T1000 (cell line): ENCODE measurements at regions not wholly inside any gene's neighbourhood (a gene's known extent, or its start where the extent isn't known, plus 50 kb on each side); places are given as distances from the start of the nearest gene placed in this dataset.

ENCODE experiments used
- DNase-seq: peaks from one replicate; lab custom pipeline; 2025; ENCODE audit warnings: mixed read lengths; lab: John Stamatoyannopoulos, UW

DNA sequence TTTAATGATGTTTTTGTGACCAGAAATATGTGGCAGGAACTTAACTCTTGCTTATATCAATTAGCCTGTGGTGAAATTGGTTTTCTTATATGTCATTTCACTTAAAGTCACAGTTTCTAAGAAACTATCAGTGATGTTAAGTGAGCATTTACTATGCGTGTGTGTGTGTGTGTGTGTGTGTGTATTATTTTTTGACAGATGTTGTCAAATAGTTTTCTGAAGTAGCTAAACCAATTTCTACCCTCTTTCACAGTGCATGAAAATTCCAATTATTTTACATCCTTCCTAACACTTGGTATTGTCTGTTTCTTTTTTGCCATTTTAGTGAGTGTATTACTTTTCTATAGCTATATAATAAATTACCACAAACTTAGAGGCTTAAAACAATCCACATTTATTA, 122.1 kb upstream of the CAND1 start:
- DNase-seq = no peak

DNA sequence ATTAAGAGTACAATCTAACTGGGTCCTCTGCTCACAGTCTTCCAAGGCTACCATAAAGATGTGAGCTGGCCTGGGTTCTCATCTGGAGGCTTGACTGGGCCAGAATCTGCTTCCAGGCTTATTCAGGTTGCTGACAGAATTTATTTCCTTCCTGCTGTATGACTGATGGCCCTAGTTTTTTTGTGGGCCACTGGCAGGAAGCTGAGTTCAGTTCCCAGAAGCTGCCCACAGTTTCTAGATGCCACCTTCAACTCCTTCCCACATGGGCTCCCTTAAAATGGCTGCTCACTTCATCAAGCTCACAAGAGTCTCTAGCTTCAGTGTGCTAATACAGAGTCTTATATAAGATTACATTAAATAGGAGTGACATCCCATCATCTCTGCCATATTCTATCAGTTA, 121.7 kb upstream of the CAND1 start:
- no peak for DNase-seq

DNA sequence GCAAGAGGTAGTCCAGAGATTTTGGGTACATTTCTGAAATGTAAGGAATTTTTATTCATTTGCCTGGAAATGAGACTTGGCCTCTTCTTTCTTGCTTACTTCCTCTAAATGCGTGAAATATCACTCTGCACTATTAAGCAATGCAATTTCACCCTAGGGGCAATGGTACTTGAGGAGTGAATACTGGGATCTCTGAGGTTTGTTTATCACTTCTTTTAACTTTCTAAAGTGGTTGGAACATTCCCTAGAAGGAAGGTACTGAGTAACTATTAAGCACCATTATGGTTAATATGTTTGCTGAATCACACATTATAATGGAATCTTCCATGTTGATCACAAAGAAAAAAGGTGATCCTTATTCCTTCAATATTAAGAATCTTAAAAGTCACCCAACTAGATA, 120.9 kb upstream of the CAND1 start:
- no peak for DNase-seq

DNA sequence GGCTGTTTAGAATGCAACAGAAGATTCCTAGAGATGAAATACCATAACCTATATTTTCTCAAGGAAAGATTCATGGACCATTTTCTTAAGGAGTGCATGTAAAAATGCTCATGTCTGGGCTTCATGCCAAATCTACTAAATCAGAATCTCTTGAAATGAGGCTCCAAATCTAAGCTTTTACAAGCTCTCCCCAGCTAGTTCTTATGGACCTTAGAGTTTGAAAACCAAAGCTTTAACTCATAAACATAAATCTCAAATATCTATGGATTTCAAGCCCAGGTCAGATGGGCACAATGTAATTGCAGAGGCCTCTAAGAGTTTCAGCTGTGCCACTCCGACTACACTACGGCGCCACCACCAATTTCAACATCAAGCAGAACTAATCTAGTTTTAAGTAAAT, 117.3 kb upstream of the CAND1 start:
- no peak for DNase-seq

DNA sequence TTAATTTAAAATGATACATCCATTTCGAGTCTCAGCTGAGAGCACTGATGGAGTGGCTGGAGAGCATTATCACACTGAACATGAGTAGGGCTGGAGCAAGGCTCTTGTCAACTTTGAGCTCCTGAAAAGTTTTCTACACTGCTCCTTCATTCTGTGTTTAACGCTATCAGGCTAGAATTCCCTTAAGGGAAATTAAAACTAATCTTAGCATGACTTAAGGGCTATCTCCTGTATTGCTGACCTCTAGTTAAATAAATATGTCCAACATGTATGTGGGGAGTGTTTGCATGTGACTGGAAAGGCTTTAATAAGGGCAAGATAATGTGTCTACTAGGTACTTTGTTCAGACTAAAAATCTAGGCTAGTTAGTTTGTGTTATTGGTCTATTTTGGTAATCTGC, 116.7 kb upstream of the CAND1 start:
- no peak for DNase-seq

DNA sequence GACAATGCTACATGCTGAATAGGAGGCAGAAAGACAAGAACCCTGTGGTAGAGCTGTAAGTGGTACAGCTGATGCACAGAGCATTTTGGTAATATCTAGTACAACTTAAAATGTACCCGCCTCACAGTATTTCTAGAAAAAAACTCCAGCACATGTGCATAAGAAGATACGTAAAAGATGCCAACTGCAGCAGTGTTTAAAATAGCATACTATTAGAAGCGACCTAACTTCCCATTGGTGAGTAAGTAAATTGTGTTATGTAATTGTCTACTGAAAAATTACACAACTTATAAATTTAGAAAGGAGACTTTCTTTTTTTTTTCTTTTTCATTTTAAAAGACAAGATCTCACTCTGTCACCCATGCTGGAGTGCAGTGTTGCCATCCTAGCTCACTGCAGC, 114.3 kb upstream of the CAND1 start:
- DNase-seq = no peak

DNA sequence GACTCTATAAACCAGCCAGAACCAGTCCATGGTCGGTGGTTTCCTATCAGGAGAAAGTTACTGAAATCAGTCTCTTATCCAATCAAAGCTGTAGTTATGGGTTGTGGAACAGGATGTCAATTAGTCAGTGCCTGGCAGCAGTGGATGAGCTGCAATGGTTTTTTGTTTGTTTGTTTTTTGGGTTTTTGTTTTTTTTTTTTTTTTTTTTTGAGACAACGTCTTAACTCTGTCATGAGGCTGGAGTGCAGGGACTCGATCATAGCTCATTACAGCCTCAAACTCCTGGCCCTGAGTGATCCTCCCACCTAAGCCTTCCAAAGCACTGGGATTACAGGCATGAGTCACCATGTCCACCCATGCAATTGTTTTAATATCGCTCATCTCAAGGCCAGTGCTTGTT, 113.3 kb upstream of the CAND1 start:
- no peak for DNase-seq

DNA sequence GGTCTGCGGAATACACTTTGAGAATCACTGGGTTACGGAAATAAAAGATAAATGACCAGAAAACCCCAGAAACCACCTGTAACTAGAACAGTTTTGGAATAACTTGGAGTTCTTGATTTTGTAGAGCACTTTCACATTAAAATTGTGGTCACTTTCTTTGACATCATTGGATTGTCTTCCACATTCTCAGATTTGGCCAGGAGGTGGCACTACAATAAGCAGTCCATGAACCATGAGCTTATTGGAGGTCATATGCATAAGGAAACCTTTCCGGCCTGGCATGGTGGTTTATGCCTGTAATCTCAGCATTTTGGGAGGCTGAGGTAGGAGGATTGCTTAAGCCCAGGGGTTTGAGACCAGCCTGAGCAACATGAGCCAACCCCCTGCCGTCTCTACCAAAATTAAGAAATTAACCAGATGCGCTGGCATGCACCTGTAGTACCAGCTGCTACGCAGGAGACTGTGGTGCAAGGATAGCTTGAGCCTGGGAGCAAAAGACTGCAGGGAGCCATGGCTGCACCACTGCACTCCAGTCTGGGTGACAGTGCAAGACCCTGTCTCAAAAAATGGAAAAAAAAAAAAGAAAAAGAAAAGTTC, 107.7 kb upstream of the CAND1 start:
- DNase-seq = no peak

DNA sequence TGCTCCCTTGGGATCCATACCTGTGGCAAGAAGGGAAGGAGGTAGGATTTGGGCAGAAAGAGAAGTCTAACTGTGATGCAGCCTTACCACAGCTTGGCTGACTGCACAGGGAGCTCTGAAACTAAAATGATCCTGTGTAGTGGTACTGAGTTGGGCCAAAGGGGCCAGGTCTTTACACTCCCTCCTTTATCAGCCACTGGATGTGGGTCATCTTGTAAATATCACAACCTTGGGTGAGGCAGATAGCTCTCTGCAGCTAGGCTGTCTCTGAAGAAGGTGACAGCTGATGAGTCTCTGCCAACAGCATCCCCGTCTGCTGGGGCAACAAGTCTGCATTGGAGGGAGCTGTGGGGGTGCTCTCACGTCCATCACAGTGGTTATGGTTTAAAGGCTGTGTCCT, 95.9 kb upstream of the CAND1 start:
- no peak for DNase-seq

DNA sequence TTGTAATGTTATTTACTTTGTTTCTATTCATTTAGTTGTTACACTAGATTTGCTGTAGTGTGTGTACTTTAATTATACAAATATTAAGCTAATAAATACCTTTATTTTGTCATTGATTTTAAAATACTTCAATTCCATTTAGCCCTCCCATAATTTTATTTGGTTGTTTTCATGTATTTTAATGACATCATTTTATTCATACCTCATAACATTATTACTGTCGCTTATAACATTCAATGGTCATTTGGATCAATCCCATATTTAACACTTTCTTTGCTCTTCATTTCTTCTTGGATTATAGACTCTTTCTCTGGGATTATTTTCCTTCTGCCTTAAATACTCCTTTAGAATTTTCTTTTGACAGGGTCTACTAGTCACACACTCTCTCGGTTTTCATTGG, 86.6 kb upstream of the CAND1 start:
- no peak for DNase-seq

DNA sequence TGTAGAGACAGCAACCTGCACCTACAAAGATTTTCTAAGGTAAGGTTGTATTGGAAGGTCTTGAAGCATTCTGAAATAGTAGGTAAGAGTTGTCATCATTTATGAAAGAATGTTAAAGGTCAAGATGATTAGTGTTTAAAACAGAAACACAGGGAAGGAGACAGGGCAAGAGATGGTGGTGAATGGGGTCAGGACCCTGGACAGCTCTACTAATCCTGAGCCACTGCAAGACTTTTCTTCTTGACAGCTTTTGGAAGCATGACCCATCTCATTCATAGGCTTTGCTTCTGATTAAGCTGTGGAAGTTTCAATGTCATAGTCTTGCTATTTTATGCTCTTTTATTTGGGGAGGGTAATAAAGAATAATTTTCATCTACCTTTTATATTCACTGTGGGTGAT, 75.5 kb upstream of the CAND1 start:
- no peak for DNase-seq

DNA sequence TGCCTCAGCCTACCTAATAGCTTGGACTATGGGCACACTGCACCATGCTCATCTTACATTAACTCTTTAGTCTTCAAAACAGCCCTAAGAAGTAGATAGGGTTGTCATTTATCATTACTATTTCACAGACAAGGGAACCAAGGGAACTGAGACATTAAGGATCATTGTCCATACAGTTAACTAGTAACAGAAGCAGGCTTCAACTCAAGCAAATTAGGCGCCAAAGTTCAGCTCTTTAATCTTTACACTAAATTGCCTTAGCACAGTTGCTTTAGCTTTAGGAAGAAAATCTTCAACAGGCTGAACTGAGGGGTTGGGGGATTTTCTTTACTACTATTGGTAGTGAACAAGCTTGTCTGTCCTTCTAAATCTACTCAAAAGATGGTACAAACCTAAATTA, 68.8 kb upstream of the CAND1 start:
- DNase-seq = no peak

DNA sequence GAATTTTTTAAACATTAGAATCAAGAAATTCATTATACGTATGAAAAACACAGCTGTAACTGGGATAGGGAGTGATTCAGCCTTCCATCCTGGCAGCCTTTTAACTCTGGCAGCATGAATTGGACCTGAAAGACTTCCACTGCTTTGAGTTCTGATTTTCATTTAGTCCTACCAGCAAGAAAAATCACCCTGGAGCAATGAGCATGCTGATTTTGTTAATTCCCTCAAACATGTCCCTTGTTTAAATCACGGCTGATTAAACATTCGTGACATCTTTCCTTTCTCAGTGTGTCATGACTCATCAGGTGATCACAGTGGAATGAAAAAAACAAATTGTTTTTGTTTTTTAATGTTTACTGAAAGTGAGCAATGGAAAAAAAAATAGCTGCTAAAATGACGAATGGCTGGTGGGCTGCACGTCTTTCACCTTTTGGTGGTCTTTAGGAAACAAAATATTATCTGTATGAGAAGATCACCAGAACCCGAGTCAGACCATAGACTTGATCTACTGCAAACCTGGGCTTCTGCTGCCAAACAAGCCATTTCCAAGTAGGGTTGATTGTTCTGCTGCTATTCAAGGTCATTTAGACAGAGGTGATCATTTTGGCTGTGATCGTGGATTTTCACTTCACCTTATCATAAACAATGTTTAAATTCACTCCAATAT, 67.0 kb upstream of the CAND1 start:
- DNase-seq = no peak

DNA sequence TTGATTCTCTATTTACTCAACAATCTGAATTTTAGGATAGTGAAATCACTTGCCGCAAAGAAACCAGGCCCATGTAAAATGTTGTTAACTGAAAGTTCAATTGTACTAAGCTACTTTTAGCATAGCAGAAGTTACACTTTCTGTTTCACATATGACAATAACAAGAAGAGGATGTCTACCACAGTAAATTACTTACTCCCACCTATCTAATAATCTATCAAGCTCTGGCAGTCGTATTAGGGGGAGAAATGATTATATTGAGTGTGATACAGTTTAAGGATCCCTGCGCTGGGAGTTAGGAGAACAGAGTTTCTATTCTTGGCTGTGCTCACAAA, 66.5 kb upstream of the CAND1 start:
- DNase-seq = no peak

DNA sequence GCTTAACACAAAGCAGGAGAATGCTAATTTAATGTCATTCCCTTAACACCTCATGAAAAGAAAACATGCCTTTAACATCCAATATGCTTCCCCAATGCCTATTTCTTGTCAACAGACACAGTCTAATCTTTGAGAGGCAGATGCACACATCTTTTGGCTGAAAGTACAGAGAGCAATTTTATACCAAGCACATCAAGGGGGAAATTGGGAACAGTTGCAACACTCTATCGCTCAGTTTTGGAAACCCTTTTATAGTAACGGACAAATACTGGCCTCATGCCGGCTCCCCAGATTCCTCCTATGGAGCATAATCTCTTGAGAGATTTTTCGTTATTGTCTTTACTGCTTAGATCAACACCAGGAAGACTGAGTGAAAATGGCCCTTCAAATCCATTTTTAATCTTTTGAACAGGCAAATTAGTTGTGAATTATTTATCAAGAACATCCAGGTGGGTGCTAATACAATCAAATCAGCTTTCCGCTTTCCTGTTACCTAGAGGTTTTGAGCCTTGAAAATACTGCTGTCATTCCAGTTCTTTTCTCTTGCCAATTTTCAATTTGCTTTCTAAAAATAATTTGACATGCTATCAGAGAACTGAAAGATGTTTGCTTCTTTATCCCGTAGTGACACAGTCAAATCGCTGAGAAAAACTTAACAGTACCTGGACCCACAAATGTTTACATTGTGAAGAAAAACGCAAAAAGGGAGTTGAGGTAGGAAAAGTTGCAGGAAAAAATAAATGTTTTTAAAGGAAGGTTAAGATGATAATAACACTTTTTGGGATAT, 60.7 kb upstream of the CAND1 start:
- DNase-seq = no peak

DNA sequence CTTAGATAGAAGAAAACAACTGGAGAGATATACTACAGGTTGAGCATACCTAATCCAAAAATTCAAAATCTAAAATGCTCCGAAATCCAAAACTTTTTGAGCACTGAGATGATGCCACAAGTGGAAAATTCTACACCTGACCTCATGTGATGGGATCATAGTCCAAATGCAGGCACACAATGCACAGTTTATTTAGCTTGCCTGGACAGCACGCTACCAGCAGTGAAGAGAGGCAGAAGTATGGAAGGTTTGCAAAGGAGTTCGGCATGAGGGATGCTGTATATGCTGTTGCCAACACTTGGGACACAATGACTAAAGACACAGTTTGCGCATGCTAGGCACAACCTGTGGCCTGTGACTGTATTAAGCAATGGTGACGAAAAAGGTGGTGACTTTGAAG, 58.1 kb upstream of the CAND1 start:
- no peak for DNase-seq

DNA sequence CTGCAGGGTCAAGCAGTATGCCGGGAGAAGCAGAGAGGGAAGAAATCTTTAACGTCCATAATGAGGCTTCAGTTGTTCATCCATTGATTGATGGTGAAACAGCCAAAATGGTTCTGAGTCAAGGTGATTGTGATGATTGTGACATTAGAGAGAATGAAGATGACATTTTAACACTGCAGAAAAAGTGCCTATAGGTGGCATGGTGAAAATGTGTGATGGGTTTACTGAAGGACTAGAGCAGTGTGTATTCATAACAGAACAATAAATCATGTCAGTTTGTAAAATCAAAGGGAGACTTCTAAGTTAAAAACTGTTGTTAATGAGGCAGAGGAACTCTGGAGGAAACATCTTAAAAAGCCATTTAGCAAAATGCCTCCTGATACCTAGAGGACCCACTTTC, 57.7 kb upstream of the CAND1 start:
- no peak for DNase-seq

DNA sequence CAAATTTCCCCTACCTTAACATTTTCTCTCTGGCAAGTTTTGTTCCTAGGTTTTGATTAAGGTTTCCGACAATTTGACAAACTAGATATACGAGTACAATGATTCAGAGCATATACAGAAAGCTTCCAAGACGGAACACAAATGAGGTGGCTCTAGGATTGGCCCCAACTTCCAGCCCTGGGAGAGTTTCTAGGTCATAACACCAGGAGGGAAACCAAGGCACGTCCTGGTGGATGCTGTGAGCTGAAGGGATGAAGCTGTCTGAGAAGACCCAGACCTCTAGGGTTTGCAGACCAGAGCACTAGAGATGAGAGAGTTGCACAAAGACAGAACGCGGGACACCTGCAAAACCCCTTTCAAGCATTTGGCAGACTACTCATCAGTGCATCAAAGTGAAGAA, 51.5 kb upstream of the CAND1 start:
- DNase-seq = no peak
